ENCODE measurements at regions not wholly inside any gene's neighbourhood (a gene's known extent, or its start where the extent isn't known, plus 50 kb on each side); places are given as distances from the start of the nearest gene placed in this dataset.

GRCh38 chr1:208538587-208538986 is 294.4 kb upstream of the PLXNA2 start:
- no peak for DNase-seq (ENCODE audit: low read depth)

DNA sequence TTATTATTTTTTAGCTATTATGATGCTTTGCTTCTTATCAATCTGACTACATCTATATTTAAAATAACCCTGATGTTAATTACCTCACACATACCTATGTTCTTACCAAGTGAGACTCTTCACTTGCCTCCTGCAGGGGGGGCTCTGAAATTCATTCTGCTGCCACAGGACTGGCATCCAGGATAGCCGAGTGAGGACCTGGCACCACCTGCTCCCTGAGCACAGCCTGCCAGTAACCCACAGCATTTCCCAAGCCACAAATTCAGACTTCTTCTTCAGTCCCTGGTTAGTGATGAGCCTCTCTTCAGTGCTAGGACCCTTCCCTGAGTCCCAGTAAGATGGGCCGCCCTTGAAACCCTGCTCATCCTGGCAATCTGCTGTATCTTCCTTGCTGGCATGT is 296.5 kb upstream of the PLXNA2 start:
- no peak for DNase-seq (ENCODE audit: low read depth)

DNA sequence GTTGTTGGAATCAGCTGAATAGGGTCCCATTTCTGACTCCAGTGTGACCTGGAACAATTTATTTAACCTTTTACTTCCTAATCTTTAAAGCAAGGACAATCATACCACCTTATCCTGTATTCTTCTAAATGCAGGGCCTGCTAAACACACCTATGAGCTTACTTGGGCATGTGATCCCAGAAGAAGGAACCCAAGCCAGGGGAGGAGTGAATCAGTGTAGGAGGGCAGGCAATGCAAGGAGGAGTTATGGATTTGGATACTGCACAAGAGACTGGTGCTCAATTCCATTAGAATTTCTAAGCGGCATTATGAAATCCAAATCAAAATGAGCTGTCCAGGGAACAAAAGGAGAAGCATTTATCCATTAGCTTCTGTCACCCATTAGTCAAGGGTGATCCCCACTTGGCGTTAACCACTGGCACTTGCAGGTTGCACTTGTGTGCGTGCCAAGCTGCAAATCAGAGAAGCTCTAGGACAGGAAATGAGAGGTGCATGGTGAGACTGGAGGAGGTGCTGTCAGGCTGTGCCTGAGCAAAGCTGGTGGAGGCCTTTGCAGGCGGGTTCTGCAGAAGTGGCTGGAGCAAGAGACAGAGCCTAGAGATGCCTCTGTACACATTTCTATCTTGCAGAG is 297.2 kb upstream of the PLXNA2 start:
- no peak for DNase-seq (ENCODE audit: low read depth)

DNA sequence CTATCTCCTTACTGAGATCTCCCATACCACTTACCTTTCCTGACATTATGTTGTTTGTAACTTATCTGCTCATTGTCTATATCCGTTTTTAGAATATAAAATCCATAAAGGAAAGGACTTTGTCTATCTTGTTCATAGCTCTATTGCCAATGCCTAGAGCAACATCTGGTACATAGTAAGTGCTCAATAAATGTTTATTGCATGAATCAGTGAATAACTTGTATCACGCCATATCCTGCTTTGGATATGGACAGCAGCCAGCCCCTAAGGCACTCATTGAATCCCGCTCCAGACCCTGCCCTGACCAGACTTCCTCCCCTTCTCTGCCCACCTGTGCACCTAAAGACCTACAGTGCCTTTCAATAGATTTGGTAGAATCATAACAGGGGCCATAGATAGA is 298.1 kb upstream of the PLXNA2 start:
- no peak for DNase-seq (ENCODE audit: low read depth)

DNA sequence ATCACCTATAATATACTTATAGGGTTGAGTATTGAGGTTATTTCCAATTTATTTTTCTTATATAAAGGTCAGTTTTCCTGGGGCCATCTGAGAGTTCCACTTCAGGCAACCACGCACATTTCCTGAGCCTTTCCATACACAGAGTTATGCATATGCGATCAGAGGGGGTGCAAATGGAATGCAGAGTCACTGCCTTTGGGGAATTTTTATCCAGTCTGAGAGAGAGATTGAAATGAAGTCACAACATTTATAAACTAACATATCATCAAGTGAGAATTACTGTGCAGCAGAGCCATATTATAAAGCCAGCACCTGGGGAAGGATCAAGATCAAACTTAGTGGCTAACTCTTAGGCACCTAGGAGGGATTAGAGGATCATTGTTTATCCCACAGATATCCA is 299.9 kb upstream of the PLXNA2 start:
- no peak for DNase-seq (ENCODE audit: low read depth)

GRCh38 chr1:208544794-208545193 is 300.6 kb upstream of the PLXNA2 start:
- DNase-seq (ENCODE audit: low read depth), result no peak

DNA sequence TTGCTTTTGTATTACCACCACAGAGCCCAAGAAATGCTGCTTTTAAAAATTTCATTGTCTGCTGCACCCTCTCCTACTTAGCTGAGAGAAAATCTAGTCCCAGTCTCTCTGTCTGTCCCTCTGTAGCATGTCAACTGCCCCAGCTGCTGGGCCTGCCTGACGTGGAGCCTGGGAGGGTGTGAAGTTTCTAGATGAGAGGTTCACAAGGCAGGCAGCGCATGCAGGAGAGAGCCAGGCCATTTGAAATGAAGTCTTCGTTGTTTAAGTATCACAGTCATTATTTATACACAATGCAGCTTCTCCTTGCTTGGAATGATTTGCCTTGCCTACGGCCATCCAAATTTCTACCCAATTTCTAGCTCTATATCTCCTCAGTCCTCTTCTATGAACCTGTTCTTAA is 306.8 kb upstream of the PLXNA2 start:
- no peak for DNase-seq (ENCODE audit: low read depth)

- no peak for DNase-seq (ENCODE audit: low read depth)
These were observed 307.6 kb upstream of the PLXNA2 start for GRCh38 chr1:208551633-208552320.

- DNase-seq (ENCODE audit: low read depth), result no peak
These were observed 308.7 kb upstream of the PLXNA2 start for GRCh38 chr1:208552928-208553327.

DNA sequence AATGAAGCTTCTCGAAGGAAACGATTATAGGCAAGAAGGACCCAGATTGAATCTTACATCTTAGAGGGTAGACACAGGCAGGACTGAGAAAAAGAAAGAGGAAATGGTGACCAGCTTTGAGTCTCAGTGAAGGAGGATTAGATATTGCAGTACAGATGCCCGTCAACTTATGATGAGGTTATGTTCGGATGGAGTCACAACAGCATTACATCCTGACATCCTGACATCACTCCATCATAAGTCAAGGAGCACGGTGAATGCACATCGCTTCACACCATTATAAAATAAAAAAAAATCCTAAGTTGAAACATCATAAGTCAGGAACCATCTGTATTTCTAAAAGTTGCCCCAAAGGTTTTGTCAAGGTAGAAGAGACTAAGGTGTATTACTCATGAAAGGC is 312.3 kb upstream of the PLXNA2 start:
- no peak for DNase-seq (ENCODE audit: low read depth)

DNA sequence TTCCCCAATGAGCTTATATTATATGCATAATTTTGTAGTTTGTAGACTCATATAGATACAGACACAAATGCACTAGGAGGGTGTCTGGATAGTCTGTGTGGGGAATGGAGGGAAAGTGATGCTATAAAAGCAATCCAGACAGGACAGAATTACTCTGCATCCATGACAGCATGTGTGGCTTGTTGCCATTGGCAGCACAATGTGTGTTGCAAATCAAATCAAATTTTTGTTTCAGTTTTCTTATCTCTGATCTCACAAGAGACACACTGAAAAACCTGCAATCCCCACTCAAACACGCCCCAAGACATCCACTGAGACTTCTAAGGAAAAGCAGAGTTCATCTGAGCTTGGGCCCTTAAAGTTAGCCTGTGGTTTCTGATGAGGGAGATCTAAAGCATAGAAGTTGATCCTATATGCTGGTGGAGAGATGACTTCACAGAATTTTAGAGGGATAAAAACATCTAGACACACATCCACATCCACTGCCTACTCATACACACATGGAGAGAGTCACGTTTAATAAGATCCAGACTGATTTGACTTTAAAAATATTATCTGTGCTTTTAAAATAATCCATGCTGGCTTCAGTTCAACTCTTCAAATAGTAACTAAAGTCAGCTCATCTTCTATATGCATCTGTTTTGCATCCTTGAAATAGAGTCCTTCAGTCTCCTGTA is 313.0 kb upstream of the PLXNA2 start:
- no peak for DNase-seq (ENCODE audit: low read depth)

- no peak for DNase-seq (ENCODE audit: low read depth)
These were observed 313.5 kb upstream of the PLXNA2 start for GRCh38 chr1:208557723-208558094.

DNA sequence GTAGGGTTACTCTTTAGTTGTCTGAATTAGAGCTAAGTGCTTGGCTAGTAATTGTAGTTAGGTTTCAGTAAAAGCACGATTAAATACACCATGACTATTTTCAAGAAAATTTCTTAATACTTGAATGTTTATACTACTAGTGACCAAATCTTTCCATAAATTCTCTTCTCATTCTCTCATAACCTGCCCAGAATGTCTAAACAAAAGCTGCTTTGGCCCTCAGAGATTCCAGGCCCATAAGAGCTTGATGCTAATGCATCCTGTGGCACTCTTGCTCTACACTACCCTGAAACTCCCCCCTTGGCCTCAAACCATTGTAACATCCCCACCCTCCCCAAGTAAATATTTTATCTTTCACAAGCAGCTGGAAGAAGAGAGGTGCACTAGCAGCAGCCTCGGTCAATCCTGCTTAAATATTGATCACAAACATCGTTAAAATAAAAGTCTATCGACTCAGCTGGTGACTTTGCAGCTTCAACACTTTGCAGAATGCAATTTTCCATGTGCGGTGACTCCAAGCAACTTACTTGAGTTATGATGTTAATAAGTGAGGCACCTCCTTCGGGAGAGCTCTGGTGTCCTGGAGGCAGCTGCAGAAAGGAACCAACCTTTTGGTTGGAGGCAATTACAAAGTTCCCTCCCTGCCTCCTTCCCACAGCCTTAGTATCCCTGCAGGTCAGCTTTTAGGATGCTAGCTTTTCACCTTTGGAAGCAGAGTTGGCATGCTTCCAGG is 315.6 kb upstream of the PLXNA2 start:
- no peak for DNase-seq (ENCODE audit: low read depth)

DNA sequence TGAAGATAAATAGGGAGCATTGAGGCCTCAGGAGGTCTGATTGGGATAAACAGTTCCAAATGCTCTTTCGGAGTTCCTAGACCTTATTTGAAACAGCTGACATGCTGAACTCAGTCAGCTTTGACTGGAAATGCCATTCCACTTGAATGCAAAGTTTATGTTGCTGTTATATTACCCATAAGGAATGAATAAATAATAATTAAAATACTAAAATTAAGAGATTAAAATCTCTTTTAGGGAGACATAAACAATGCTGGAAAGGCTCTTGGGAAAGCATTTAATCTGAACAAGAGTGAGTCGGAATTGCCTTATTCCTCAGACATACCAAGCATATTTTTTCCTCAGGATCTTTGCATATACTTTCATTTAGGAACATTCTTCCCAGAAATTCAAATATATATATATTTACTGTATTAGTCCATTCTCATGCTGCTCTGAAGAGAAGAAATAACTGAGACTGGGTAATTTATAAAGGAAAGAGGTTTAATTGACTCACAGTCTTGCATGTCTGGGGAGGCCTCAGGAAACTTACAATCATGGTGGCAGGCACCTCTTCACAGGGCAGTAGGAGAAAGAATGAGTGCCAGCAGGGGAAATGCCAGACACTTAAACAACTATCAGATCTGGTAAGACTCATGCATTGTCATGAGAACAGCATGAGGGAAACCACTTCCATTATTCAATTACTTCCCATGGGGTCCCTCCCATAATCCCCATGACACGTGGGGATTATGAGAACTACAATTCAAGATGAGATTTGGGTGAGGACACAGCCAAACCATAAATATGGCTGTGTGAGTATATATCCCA is 318.2 kb upstream of the PLXNA2 start:
- DNase-seq (ENCODE audit: low read depth), result no peak

DNA sequence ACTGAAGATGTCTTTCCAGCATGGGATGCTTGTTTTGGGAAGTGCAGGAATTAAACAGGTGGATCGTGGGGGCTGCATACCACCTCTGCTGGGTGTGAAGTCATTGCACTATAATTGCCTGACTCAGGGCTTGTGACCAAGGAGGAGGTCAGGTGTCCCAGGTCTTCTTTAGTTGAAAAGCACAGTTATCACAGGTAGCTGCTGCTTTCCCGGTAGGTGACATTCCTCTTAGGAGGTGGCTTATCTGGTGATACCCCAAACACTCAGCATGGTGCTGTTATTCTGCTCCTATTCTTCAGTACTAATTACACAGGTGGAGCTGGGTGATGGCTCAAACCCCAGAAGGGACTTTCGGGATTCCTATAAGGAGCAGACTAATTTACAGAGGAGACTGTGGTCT is 320.3 kb upstream of the PLXNA2 start:
- DNase-seq (ENCODE audit: low read depth), result no peak

GRCh38 chr1:208565756-208566440 is 321.7 kb upstream of the PLXNA2 start:
- peak; percentile 47 for DNase-seq (ENCODE audit: low read depth)

DNA sequence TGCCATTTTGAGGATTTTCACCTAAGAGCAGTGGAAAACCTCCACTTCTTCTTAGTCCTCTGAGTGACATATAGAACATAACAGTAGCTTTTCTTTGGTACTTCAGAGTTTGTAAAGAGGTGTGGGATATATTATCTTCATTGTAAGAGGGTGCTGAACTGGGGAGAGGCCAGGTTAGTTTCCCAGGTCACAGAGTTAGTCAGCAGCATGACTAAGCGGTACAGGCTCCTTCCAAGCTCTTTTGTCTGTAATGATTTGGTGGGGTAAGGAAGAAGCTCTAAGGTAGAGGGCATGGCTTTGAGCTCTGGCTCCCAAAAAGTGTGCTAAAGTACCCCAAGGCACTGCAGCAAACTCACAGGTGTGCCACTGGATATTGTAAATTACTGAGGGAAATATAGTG is 325.0 kb upstream of the PLXNA2 start:
- DNase-seq (ENCODE audit: low read depth), result no peak

GRCh38 chr1:208570362-208570761 is 326.2 kb upstream of the PLXNA2 start:
- DNase-seq (ENCODE audit: low read depth), result no peak

- no peak for DNase-seq (ENCODE audit: low read depth)
These were observed 332.2 kb upstream of the PLXNA2 start for GRCh38 chr1:208576425-208576824.

GRCh38 chr1:208577381-208577905 is 333.3 kb upstream of the PLXNA2 start:
- no peak for DNase-seq (ENCODE audit: low read depth)

Data from myocyte (in vitro differentiated cells).